HCT116 (cell line): ENCODE measurements at regions not wholly inside any gene's neighbourhood (a gene's known extent, or its start where the extent isn't known, plus 50 kb on each side); places are given as distances from the start of the nearest gene placed in this dataset.

Experiments
- ATAC-seq: fragments of 200-7000 bp; cut with Tn5 transposase; 2 replicates; pipeline ENCODE4 v1.9.1; 2020; ENCODE audit warnings: mild to moderate bottlenecking, moderate library complexity
- BruUV-seq: library from RNA; stranded (reverse); fragments of 400-500 nt; replicated peaks from 2 replicates; lab custom pipeline; 2021; lab: Mats Ljungman, UMichigan
- CTCF ChIA-PET: fragments of 300-600 bp; sonication (Branson Sonifier 250); formaldehyde crosslinking; loops from one replicate; lab custom pipeline; 2021; ENCODE audit warnings: antibody characterized with exemption; lab: Charles Lee
- POLR2A ChIA-PET: fragments of 300-600, 350-600 bp; sonication (Branson Sonifier 250); formaldehyde crosslinking; loops from one replicate; lab custom pipeline; 2021; ENCODE audit warnings: antibody characterized with exemption; lab: Charles Lee
- RAD21 ChIA-PET, 2 experiments: fragments of 300-600 bp; sonication (Branson Sonifier 250); formaldehyde crosslinking; loops; one replicate each; lab custom pipeline; 2023; ENCODE audit warnings: low total read pairs in 2 of 2; ENCODE audit not compliant: uncharacterized antibody in 2 of 2, unreplicated experiment in 2 of 2, low non-redundant PET in 1 of 2; lab: Charles Lee
- DNase-seq: peaks from one replicate; pipeline ENCODE4 v3.0.0-alpha.2; 2010; ENCODE audit warnings: low read depth, low spot score
- H2AFZ ChIP-seq: fragments of 200-600 bp; shearing (Covaris generic), sonication (generic); 2 replicates; pipeline ENCODE4 v1.6.1; 2017; ENCODE audit warnings: low read depth, mixed run types, mixed read lengths, antibody characterized with exemption, low read length; ENCODE audit not compliant: poor library complexity, severe bottlenecking
- H3K27ac ChIP-seq: 2 replicates; pipeline ENCODE4 v1.5.1; 2012; ENCODE audit warnings: low read depth, low read length
- H3K27me3 ChIP-seq: fragments of 200-600 bp; sonication (generic); 2 replicates; pipeline ENCODE4 v1.6.1; 2016; ENCODE audit warnings: mixed run types, low read length, mixed read lengths; ENCODE audit not compliant: insufficient read depth
- H3K36me3 ChIP-seq, 2 experiments: fragments of 200-500 bp in 1 of 2; fragments of 200-600 bp in 1 of 2; sonication (Bioruptor generic) in 1 of 2; sonication (generic) in 1 of 2; 2 replicates each; pipeline versions ENCODE4 v1.5.1 to v1.6.1; 2014 to 2016; ENCODE audit warnings: low read length in 2 of 2, inconsistent platforms in 1 of 2, mixed read lengths in 1 of 2, mixed run types in 1 of 2; ENCODE audit not compliant: insufficient read depth in 2 of 2, control insufficient read depth in 1 of 2
- H3K4me1 ChIP-seq, 2 experiments: fragments of 200-600 bp in 1 of 2; sonication (generic) in 1 of 2; 2 replicates each; pipeline versions ENCODE4 v1.5.1 to v1.6.1; 2012 to 2017; ENCODE audit warnings: low read length in 2 of 2, inconsistent platforms in 1 of 2, mild to moderate bottlenecking in 1 of 2, mixed read lengths in 1 of 2, mixed run types in 1 of 2, moderate library complexity in 1 of 2; ENCODE audit not compliant: insufficient read depth in 2 of 2, control insufficient read depth in 1 of 2
- H3K4me2 ChIP-seq: fragments of 200-600 bp; sonication (generic); 2 replicates; pipeline ENCODE4 v1.6.1; 2017; ENCODE audit warnings: mixed run types, low read length, mixed read lengths
- H3K4me3 ChIP-seq, 2 experiments: fragments of 200-600 bp in 1 of 2; sonication (generic) in 1 of 2; replicated peaks in 1 of 2; 2 replicates each; pipeline ENCODE4 v1.5.1; 2011 to 2016; ENCODE audit warnings: low read length in 2 of 2, control low read depth in 1 of 2, low read depth in 1 of 2, mild to moderate bottlenecking in 1 of 2, mixed read lengths in 1 of 2, mixed run types in 1 of 2
- H3K79me2 ChIP-seq: fragments of 200-600 bp; sonication (generic); 2 replicates; pipeline ENCODE4 v1.6.1; 2017; ENCODE audit warnings: mild to moderate bottlenecking, mixed run types, low read length, moderate library complexity, mixed read lengths; ENCODE audit not compliant: insufficient read depth
- H3K9ac ChIP-seq: fragments of 200-600 bp; sonication (generic); 2 replicates; pipeline ENCODE4 v1.6.1; 2016; ENCODE audit warnings: low read length, mixed read lengths
- H3K9me2 ChIP-seq: fragments of 200-600 bp; sonication (generic), shearing (Covaris generic); 2 replicates; pipeline ENCODE4 v1.6.1; 2017; ENCODE audit warnings: mixed run types, mild to moderate bottlenecking, moderate library complexity; ENCODE audit not compliant: insufficient read depth
- H3K9me3 ChIP-seq, 2 experiments: fragments of 200-500 bp in 1 of 2; fragments of 200-600 bp in 1 of 2; sonication (Bioruptor generic) in 1 of 2; sonication (generic) in 1 of 2; 2 replicates each; pipeline ENCODE4 v1.6.1; 2014 to 2017; ENCODE audit warnings: low read length in 2 of 2, mixed read lengths in 2 of 2, inconsistent platforms in 1 of 2, low read depth in 1 of 2, mild to moderate bottlenecking in 1 of 2, mixed run types in 1 of 2, moderate library complexity in 1 of 2; ENCODE audit not compliant: control insufficient read depth in 1 of 2, insufficient read depth in 1 of 2
- H4K20me1 ChIP-seq: fragments of 200-600 bp; sonication (generic), shearing (Covaris generic); 2 replicates; pipeline ENCODE4 v1.6.1; 2017; ENCODE audit warnings: mixed run types, mild to moderate bottlenecking, moderate library complexity; ENCODE audit not compliant: insufficient read depth
- CBX3 ChIP-seq: IDR thresholded peaks from 2 replicates; pipeline ENCODE4 v1.6.1; 2012; ENCODE audit warnings: low read depth
- CEBPB ChIP-seq: IDR thresholded peaks from 2 replicates; pipeline ENCODE4 v1.6.1; 2012; ENCODE audit warnings: low read depth
- ELF1 ChIP-seq: IDR thresholded peaks from 2 replicates; pipeline ENCODE4 v1.6.1; 2012; ENCODE audit warnings: low read depth, borderline replicate concordance
- EZH2 ChIP-seq: fragments of 200-600 bp; sonication (generic); IDR thresholded peaks from 2 replicates; pipeline ENCODE4 v1.6.1; 2017; ENCODE audit warnings: antibody characterized with exemption, mixed run types
- JUND ChIP-seq: IDR thresholded peaks from 2 replicates; pipeline ENCODE4 v1.6.1; 2012
- POLR2A ChIP-seq: IDR thresholded peaks from 2 replicates; pipeline ENCODE4 v1.7.0; 2011; ENCODE audit warnings: borderline replicate concordance; ENCODE audit not compliant: insufficient read depth, insufficient read length; ENCODE audit errors: extremely low read depth
- POLR2AphosphoS5 ChIP-seq: IDR thresholded peaks from 2 replicates; pipeline ENCODE4 v1.6.1; 2011; ENCODE audit warnings: mild to moderate bottlenecking, low read depth, low read length, moderate library complexity
- RAD21 ChIP-seq: IDR thresholded peaks from 2 replicates; pipeline ENCODE4 v1.6.1; 2012; ENCODE audit warnings: low read depth, mild to moderate bottlenecking
- SIN3A ChIP-seq: IDR thresholded peaks from 2 replicates; pipeline ENCODE4 v1.6.1; 2012; ENCODE audit warnings: low read depth
- SP1 ChIP-seq: IDR thresholded peaks from 2 replicates; pipeline ENCODE4 v1.6.1; 2012; ENCODE audit warnings: low read depth
- SRF ChIP-seq: IDR thresholded peaks from 2 replicates; pipeline ENCODE4 v1.6.1; 2012; ENCODE audit warnings: low read depth
- TCF7L2 ChIP-seq: IDR thresholded peaks from 2 replicates; pipeline ENCODE4 v1.7.0; 2011; ENCODE audit warnings: borderline replicate concordance, inconsistent platforms; ENCODE audit not compliant: insufficient read depth, insufficient read length; ENCODE audit errors: extremely low read depth
- YY1 ChIP-seq: IDR thresholded peaks from 2 replicates; pipeline ENCODE4 v1.6.1; 2011; ENCODE audit warnings: low read length, low read depth, moderate library complexity, mild to moderate bottlenecking; ENCODE audit not compliant: insufficient replicate concordance; ENCODE audit errors: extremely low read depth
- ZNF274 ChIP-seq: fragments of 200-500 bp; sonication (Bioruptor generic); IDR thresholded peaks from 2 replicates; pipeline ENCODE4 v1.6.1; 2014; ENCODE audit warnings: mild to moderate bottlenecking, low read depth, low read length, inconsistent platforms
- intact Hi-C: fragments of 100-400 bp; cut with micrococcal nuclease; formaldehyde crosslinking; loops from 2 replicates; pipeline ENCODE4 v1.10.0; 2022
- TF ChIP-seq, protein P1 (sequence below): IDR thresholded peaks from 2 replicates; pipeline ENCODE4 v1.6.1; 2011; ENCODE audit warnings: mild to moderate bottlenecking, low read length, moderate library complexity; ENCODE audit not compliant: insufficient replicate concordance; ENCODE audit errors: extremely low read depth
- TF ChIP-seq, protein P2 (sequence below): IDR thresholded peaks from 2 replicates; pipeline ENCODE4 v1.6.1; 2012; ENCODE audit warnings: low read depth
- TF ChIP-seq, protein P3 (sequence below): IDR thresholded peaks from 2 replicates; pipeline ENCODE4 v1.6.1; 2012
- TF ChIP-seq, protein P4 (sequence below): IDR thresholded peaks from 2 replicates; pipeline ENCODE4 v1.6.1; 2012
- TF ChIP-seq, protein P5 (sequence below), 3 experiments: fragments of 200-600 bp in 1 of 3; sonication (generic) in 1 of 3; IDR thresholded peaks in 2 of 3; conservative IDR thresholded peaks in 1 of 3; 2 replicates each; pipeline ENCODE4 v1.5.1; 2012 to 2017; ENCODE audit warnings: low read depth in 2 of 3, low read length in 2 of 3, antibody characterized with exemption in 1 of 3, borderline replicate concordance in 1 of 3, control low read depth in 1 of 3, mild to moderate bottlenecking in 1 of 3, mixed read lengths in 1 of 3, mixed run types in 1 of 3, moderate library complexity in 1 of 3; ENCODE audit not compliant: insufficient read depth in 1 of 3

DNA sequence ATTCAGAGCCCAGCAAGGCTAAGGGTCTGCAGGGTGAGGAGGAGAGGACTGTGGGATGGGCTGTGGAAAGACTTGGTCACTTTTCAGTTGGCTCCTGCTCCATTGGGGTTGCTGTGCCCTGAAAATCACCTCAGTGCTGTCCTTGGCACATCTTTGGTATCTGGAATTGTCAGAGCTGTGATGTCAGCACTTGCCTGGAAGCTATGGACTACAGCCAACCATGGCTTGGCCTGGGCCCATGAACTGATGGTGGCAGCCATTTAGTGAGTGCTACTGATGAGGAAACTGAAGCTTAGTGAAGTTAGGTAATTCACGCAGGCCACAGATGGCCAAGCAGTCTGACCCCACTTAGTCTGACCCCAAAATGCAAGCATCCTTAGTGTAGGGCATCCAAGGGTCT is 121.8 kb upstream of the SERPINE2 start:
- ChIA-PET CTCF (no interaction called here), RAD21 (no interaction called here), POLR2A (no interaction called here)
- Histone ChIP-seq H3K9me3 (no peaks in the 10 kb centered on the region), H3K27me3 (no peaks in the 10 kb centered on the region), H3K36me3 (no peaks in the 10 kb centered on the region), H3K9me2 (no peaks in the 10 kb centered on the region), H3K4me3 (no peak overlapping the region), H3K4me1 (no peaks in the 10 kb centered on the region), H2AFZ (no peak overlapping the region), H3K27ac (no peak overlapping the region), H4K20me1 (no peaks in the 10 kb centered on the region), H3K79me2 (no peaks in the 10 kb centered on the region), H3K4me2 (no peak overlapping the region), H3K9ac (no peak overlapping the region)
- intact Hi-C loops = no loop called here
- DNase-seq = no peak
- TF ChIP-seq, protein P1, sequence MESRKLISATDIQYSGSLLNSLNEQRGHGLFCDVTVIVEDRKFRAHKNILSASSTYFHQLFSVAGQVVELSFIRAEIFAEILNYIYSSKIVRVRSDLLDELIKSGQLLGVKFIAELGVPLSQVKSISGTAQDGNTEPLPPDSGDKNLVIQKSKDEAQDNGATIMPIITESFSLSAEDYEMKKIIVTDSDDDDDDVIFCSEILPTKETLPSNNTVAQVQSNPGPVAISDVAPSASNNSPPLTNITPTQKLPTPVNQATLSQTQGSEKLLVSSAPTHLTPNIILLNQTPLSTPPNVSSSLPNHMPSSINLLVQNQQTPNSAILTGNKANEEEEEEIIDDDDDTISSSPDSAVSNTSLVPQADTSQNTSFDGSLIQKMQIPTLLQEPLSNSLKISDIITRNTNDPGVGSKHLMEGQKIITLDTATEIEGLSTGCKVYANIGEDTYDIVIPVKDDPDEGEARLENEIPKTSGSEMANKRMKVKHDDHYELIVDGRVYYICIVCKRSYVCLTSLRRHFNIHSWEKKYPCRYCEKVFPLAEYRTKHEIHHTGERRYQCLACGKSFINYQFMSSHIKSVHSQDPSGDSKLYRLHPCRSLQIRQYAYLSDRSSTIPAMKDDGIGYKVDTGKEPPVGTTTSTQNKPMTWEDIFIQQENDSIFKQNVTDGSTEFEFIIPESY = no peak
- TF ChIP-seq, protein P2, sequence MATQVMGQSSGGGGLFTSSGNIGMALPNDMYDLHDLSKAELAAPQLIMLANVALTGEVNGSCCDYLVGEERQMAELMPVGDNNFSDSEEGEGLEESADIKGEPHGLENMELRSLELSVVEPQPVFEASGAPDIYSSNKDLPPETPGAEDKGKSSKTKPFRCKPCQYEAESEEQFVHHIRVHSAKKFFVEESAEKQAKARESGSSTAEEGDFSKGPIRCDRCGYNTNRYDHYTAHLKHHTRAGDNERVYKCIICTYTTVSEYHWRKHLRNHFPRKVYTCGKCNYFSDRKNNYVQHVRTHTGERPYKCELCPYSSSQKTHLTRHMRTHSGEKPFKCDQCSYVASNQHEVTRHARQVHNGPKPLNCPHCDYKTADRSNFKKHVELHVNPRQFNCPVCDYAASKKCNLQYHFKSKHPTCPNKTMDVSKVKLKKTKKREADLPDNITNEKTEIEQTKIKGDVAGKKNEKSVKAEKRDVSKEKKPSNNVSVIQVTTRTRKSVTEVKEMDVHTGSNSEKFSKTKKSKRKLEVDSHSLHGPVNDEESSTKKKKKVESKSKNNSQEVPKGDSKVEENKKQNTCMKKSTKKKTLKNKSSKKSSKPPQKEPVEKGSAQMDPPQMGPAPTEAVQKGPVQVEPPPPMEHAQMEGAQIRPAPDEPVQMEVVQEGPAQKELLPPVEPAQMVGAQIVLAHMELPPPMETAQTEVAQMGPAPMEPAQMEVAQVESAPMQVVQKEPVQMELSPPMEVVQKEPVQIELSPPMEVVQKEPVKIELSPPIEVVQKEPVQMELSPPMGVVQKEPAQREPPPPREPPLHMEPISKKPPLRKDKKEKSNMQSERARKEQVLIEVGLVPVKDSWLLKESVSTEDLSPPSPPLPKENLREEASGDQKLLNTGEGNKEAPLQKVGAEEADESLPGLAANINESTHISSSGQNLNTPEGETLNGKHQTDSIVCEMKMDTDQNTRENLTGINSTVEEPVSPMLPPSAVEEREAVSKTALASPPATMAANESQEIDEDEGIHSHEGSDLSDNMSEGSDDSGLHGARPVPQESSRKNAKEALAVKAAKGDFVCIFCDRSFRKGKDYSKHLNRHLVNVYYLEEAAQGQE = no peak
- no peak for TF ChIP-seq SP1
- TF ChIP-seq RAD21 = no peak
- TF ChIP-seq CEBPB = no peak
- TF ChIP-seq JUND = no peak
- TF ChIP-seq TCF7L2 = no peak
- no peak for TF ChIP-seq SRF
- TF ChIP-seq EZH2 = no peak
- TF ChIP-seq CBX3 = no peak
- no peak for TF ChIP-seq YY1
- TF ChIP-seq, protein P3, sequence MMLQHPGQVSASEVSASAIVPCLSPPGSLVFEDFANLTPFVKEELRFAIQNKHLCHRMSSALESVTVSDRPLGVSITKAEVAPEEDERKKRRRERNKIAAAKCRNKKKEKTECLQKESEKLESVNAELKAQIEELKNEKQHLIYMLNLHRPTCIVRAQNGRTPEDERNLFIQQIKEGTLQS = no peak
- TF ChIP-seq POLR2A = no peak
- TF ChIP-seq, protein P4, sequence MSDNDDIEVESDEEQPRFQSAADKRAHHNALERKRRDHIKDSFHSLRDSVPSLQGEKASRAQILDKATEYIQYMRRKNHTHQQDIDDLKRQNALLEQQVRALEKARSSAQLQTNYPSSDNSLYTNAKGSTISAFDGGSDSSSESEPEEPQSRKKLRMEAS = no peak
- no peak for TF ChIP-seq ELF1
- TF ChIP-seq ZNF274 = no peak
- TF ChIP-seq POLR2AphosphoS5 = no peak
- TF ChIP-seq, protein P5, sequence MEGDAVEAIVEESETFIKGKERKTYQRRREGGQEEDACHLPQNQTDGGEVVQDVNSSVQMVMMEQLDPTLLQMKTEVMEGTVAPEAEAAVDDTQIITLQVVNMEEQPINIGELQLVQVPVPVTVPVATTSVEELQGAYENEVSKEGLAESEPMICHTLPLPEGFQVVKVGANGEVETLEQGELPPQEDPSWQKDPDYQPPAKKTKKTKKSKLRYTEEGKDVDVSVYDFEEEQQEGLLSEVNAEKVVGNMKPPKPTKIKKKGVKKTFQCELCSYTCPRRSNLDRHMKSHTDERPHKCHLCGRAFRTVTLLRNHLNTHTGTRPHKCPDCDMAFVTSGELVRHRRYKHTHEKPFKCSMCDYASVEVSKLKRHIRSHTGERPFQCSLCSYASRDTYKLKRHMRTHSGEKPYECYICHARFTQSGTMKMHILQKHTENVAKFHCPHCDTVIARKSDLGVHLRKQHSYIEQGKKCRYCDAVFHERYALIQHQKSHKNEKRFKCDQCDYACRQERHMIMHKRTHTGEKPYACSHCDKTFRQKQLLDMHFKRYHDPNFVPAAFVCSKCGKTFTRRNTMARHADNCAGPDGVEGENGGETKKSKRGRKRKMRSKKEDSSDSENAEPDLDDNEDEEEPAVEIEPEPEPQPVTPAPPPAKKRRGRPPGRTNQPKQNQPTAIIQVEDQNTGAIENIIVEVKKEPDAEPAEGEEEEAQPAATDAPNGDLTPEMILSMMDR (IDR thresholded peaks at IDR 0.05 in 2 of 3, conservative IDR thresholded peaks at IDR 0.05 in 1 of 3; ENCODE audit: borderline replicate concordance in 1 of 3, insufficient read depth in 1 of 3, low read depth in 2 of 3, low read length in 2 of 3) = no peak
- no peak for TF ChIP-seq SIN3A
- no TSS peak for BruUV-seq
- ATAC-seq = no peak
